ENCODE measurements at regions not wholly inside any gene's neighbourhood (a gene's known extent, or its start where the extent isn't known, plus 50 kb on each side); places are given as distances from the start of the nearest gene placed in this dataset.

DNA sequence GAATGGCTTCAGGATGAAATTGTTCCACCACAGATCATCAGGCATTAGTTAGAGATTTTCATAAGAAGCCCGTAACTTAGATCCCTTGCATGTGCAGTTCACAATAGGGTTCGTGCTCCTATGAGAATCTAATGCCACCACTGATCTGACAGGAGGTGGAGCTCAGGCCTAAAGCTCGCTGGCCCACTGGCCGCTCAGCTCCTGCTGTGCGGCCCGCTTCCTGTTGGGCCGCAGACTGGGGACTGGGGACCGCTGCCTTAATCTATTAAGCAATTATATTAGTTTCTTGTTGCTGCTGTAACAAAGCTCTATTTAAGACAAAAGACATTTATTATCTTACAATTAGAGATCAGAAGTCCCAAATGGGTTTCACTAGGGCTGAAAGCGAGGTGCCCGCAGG, 205.6 kb downstream of the LARP7 start:
- Histone ChIP-seq H3K4me3 (replicated peaks in 1 of 3; ENCODE audit: low read depth in 2 of 3, low read length in 3 of 3) (no peak overlapping the region), H3K27ac (ENCODE audit: low read depth in 1 of 2, low read length in 2 of 2) (no peak overlapping the region), H3K27me3 (ENCODE audit: control insufficient read depth in 2 of 2, insufficient read depth in 2 of 2, low read length in 2 of 2) (no peaks in the 10 kb centered on the region), H3K9me3 (replicated peaks in 1 of 2; ENCODE audit: control insufficient read depth in 1 of 2, insufficient read depth in 1 of 2, low read length in 2 of 2) (no peaks in the 10 kb centered on the region), H3K4me2 (replicated peaks; ENCODE audit: extremely low read depth, low read length, poor library complexity, severe bottlenecking) (no peak overlapping the region), H3K36me3 (replicated peaks in 1 of 2; ENCODE audit: control insufficient read depth in 1 of 2, insufficient read depth in 2 of 2, low read length in 2 of 2) (no peaks in the 10 kb centered on the region), H4K20me1 (ENCODE audit: insufficient read depth, low read length) (no peaks in the 10 kb centered on the region), H3K4me1 (ENCODE audit: control insufficient read depth in 1 of 2, insufficient read depth in 2 of 2, low read length in 2 of 2) (no peaks in the 10 kb centered on the region), H3K9ac (ENCODE audit: insufficient read depth, low read length, poor library complexity, severe bottlenecking) (no peak overlapping the region), H3K79me2 (ENCODE audit: insufficient read depth, low read length) (no peaks in the 10 kb centered on the region), H2AFZ (ENCODE audit: insufficient read depth, low read depth, low read length, poor library complexity, severe bottlenecking) (no peak overlapping the region)
- H3K4me3 Mint-ChIP-seq = no peak overlapping the region
- H3K4me1 Mint-ChIP-seq = no peaks in the 10 kb centered on the region
- TF ChIP-seq, protein P1, sequence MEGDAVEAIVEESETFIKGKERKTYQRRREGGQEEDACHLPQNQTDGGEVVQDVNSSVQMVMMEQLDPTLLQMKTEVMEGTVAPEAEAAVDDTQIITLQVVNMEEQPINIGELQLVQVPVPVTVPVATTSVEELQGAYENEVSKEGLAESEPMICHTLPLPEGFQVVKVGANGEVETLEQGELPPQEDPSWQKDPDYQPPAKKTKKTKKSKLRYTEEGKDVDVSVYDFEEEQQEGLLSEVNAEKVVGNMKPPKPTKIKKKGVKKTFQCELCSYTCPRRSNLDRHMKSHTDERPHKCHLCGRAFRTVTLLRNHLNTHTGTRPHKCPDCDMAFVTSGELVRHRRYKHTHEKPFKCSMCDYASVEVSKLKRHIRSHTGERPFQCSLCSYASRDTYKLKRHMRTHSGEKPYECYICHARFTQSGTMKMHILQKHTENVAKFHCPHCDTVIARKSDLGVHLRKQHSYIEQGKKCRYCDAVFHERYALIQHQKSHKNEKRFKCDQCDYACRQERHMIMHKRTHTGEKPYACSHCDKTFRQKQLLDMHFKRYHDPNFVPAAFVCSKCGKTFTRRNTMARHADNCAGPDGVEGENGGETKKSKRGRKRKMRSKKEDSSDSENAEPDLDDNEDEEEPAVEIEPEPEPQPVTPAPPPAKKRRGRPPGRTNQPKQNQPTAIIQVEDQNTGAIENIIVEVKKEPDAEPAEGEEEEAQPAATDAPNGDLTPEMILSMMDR (IDR thresholded peaks at IDR 0.05) = no peak
- intact Hi-C loops (cut with micrococcal nuclease) = no loop called here
- peaks cover 0 to 3% (median 1%) of the 10 kb centered on the region in 3 donors for H3K27me3 Mint-ChIP-seq (ENCODE audit: low read depth in 3 of 3)
- no peak overlapping the region for H3K27ac Mint-ChIP-seq
- WGBS (ENCODE audit: insufficient coverage) = 86% methylated on average over 5 of the region's 10 CpGs
- no peaks in the 10 kb centered on the region for H3K36me3 Mint-ChIP-seq
- DNase-seq = no peak
- peaks cover 0 to 8% (median 6%) of the 10 kb centered on the region in 7 donors for H3K9me3 Mint-ChIP-seq

DNA sequence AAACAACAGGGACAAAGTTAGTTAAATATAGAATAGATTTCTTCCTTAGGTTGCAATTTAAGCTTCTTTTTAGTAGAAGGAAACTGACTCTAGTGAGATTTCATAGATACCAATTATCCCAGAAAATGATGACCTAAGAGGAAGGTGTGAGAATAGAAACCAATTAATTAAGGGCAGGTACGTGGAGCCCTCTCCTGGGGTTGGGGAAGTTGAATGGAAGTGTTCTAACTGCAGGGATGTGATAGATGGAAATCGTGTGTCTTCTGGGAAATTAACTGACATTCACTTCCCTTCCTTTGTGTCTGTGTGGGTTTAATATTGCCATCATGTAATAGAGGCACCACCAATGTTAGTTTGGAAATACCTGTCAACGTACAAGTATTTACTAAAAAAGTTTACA, 204.1 kb upstream of the ANK2 start:
- no peak for DNase-seq
- no peak overlapping the region for H3K4me3 Mint-ChIP-seq
- Histone ChIP-seq H3K4me2 (replicated peaks; ENCODE audit: extremely low read depth, low read length, poor library complexity, severe bottlenecking) (no peak overlapping the region), H3K9me3 (replicated peaks in 1 of 2; ENCODE audit: control insufficient read depth in 1 of 2, insufficient read depth in 1 of 2, low read length in 2 of 2) (no peaks in the 10 kb centered on the region), H3K27ac (ENCODE audit: low read depth in 1 of 2, low read length in 2 of 2) (no peak overlapping the region), H2AFZ (ENCODE audit: insufficient read depth, low read depth, low read length, poor library complexity, severe bottlenecking) (no peak overlapping the region), H3K4me3 (replicated peaks in 1 of 3; ENCODE audit: low read depth in 2 of 3, low read length in 3 of 3) (no peak overlapping the region), H3K36me3 (replicated peaks in 1 of 2; ENCODE audit: control insufficient read depth in 1 of 2, insufficient read depth in 2 of 2, low read length in 2 of 2) (no peaks in the 10 kb centered on the region), H3K79me2 (ENCODE audit: insufficient read depth, low read length) (no peaks in the 10 kb centered on the region), H3K9ac (ENCODE audit: insufficient read depth, low read length, poor library complexity, severe bottlenecking) (no peak overlapping the region), H4K20me1 (ENCODE audit: insufficient read depth, low read length) (no peaks in the 10 kb centered on the region), H3K27me3 (ENCODE audit: control insufficient read depth in 2 of 2, insufficient read depth in 2 of 2, low read length in 2 of 2) (no peaks in the 10 kb centered on the region), H3K4me1 (ENCODE audit: control insufficient read depth in 1 of 2, insufficient read depth in 2 of 2, low read length in 2 of 2) (no peaks in the 10 kb centered on the region)
- peaks cover 0 to 5% (median 0%) of the 10 kb centered on the region in 3 donors for H3K27me3 Mint-ChIP-seq (ENCODE audit: low read depth in 3 of 3)
- H3K9me3 Mint-ChIP-seq = peaks cover 0 to 2% (median 0%) of the 10 kb centered on the region in 7 donors
- H3K36me3 Mint-ChIP-seq = no peaks in the 10 kb centered on the region
- no CpG with 5 or more reads among the region's 3 CpGs for WGBS (ENCODE audit: insufficient coverage)
- H3K4me1 Mint-ChIP-seq = no peaks in the 10 kb centered on the region
- TF ChIP-seq, protein P1 (IDR thresholded peaks at IDR 0.05) = no peak
- H3K27ac Mint-ChIP-seq = no peak overlapping the region
- intact Hi-C loops (cut with micrococcal nuclease) = no loop called here

Data from CD14-positive monocyte (primary cell).